GM21447 (cell line): ENCODE measurements at regions not wholly inside any gene's neighbourhood (a gene's known extent, or its start where the extent isn't known, plus 50 kb on each side); places are given as distances from the start of the nearest gene placed in this dataset.

Experiments
- ATAC-seq: cut with Tn5 transposase; IDR thresholded peaks from one replicate; pipeline ENCODE4 v1.9.1; 2021; ENCODE audit not compliant: unreplicated experiment

- no peak for ATAC-seq
Observed at GRCh38 chr2:236404346-236404745, 140.1 kb upstream of the ASB18 start.

GRCh38 chr2:236405357-236405756, 141.2 kb upstream of the ASB18 start:
- ATAC-seq = no peak

GRCh38 chr2:236408090-236408489, 143.9 kb upstream of the ASB18 start:
- ATAC-seq = no peak

- ATAC-seq = no peak
Observed at GRCh38 chr2:236408786-236409185, 144.6 kb upstream of the ASB18 start.

DNA sequence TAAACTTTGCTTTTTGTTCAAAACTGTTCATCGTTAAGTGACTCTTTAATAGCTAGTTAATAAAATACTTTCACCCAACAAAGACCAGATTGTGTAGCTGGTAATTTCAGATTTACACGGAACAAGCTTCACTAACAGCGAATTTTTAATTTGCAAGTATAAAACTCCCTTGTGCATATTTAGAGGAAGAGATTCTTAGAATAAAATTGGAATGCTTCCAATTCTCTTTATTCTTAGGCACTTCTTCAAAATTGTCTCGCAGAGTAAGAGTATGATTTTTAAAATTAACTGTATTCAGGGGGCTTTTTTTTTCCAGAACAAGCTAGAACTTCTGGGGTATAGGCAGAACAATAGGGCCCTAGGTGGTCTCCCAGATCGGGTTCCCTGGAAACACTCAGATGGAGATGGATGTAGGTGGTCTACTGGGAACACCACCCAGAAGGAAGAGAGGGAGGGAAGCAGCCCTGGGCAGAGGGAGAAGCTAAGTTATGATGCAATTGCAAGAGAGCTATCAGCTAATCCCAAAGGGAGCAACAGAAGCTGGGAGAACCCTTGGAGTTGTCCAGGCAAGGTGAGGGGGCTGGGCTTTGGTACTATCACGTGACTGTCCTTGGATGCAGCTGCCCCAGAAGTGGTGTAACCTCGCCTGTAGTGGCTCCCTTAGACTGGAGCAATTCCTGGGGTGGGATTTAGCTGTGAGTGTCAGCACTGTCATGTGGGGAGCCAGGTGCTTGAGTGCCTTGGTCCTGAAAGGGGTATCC, 151.7 kb upstream of the ASB18 start:
- no peak for ATAC-seq

DNA sequence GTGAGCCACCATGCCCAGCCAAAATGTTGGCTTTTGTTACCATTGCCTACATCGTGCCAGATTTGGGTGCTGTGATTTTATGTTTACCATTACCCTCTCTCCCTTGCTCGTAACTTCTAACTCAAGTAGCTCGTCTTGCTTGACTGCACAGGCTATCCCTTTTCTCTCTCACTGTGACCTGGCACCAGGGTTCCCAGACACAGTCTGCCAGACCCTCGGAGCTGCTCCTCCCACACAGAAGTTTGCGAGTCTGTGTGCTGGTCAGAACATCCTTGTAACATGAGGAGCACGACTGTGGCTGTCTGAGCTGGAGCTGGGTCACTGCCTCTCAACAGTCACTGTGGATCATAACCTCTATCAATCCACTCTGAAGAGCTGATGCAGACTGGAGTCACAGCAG, 152.5 kb upstream of the ACKR3 start:
- no peak for ATAC-seq

GRCh38 chr2:236430584-236430983, 139.0 kb upstream of the ACKR3 start:
- no peak for ATAC-seq

DNA sequence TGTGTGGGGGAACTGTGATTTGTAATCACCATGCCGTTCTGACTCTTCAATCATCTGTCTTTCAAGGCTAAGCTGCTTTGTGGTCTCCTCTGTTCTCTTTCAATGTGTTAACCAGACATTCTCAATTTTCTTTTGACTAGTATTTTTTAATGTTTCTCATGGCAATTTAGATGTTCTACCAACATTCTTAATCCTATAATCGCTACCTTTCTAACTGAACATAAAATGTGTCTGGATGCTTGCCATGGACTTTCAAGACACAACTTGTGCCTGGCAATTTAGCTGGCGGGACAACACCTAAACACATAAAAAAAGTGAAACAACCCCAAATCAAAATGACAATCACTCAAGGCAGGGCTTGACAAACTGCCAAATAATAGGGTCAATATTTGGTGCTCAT, 135.0 kb upstream of the ACKR3 start:
- no peak for ATAC-seq

DNA sequence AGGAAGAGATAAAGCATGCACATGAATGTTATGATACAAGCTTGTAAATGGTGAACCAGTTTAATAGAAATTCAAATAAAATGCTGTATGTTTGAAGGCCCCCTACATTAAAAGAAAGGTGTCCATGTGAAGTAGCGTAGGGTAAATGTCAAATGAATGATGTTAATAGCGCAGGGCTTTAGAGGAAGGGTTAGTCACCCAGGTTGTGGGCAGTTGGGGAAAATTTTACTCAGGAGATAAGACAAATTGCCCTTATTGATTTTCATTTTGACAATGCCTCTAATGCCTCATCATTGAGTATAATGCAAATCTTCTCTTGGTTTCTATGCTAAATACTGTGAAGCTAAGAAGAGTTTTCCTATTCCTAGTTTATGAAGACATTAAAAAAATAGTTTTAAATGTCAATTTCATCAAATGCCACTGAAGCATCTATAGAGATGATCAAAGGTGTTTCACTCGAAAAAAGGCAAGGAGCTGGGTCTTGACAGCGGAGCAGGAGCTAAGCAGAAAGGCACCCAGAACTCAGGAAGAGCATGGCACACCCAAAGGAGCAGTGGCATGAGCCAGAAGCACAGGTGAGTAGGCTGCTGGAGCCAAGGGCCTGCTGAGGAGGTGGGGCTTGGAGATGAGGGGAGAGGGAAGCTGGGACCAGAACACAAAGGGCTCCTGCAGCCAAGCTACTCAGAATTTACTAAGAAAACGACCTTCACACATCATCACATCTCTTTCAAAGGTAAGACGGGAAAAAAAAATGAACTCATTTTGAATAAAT, 129.3 kb upstream of the ACKR3 start:
- no peak for ATAC-seq

DNA sequence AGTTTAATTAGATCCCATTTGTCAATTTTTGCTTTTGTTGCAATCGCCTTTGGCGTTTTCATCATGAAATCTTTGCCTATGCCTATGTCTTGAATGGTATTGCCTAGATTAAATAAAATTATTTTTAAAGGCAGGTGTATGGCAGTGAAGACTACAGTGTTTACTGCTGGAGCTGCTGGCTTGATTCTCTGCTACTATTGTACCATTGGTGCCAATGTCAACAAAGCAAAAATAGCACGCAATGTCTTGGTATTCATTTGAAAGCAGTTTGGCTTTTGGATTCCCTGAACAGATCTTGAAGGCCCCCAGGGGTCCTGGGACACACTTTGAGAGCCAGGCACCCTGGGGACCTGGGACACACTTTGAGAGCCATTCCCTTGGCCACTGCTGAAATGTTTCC, 125.4 kb upstream of the ACKR3 start:
- ATAC-seq = no peak

DNA sequence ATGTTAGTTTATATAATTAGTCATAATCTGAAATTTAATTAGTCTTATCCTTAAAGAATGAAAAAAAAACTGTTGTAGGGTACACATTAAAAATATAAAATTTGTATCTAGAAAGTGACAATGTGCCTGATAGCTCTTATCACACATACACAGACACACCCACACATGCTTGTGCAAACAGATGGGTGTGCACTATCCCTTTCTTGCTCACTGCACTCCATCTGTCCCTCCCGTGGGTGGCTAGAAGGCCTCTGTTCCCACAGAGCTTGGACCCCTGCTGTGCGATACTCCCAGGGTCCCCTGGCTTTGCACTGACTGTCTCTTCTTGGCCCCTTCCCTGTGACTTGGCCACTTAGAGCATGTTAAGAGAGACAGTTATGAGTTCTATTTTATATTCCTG, 123.9 kb upstream of the ACKR3 start:
- no peak for ATAC-seq

DNA sequence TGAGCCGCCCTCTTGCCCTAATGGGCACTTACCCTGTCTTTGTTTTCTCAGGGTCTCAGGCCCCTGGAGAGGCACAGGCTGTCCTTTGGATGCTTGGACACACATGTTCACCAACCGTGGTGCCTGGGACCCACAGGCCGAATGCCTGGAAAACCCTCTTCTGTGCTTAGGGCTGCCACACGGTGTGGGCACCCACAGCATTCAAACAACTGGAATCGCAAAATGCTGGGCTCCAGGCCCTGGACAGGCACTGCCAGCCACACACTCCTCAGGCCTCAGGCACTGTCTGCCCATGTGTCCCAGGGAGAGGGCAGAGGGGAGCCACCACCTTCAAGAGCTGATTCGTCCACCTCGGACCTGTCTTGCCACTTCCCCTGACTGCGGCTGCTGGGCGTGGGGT, 123.1 kb upstream of the ACKR3 start:
- ATAC-seq = no peak

GRCh38 chr2:236449167-236449761, 120.4 kb upstream of the ACKR3 start:
- no peak for ATAC-seq

DNA sequence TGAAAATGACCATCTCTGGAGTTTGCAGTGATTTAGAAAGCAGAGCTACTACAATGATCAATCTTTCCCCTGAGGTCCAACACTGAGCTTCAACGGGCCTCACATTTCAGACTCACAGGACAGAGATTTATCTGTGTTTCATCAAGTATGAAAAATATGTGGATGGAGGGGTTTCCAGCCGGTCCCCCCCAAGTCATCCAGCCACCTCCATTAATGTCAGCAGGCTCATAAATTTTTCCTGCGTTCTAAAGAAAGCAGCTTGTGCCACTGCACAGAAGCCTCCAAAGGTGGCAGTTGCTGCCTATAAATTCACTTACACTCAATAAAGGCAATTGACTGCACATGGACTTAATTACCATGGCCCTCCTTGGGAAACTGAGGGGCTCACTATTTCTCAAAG, 117.4 kb upstream of the ACKR3 start:
- ATAC-seq = no peak

GRCh38 chr2:236454076-236454475, 115.5 kb upstream of the ACKR3 start:
- ATAC-seq = no peak

DNA sequence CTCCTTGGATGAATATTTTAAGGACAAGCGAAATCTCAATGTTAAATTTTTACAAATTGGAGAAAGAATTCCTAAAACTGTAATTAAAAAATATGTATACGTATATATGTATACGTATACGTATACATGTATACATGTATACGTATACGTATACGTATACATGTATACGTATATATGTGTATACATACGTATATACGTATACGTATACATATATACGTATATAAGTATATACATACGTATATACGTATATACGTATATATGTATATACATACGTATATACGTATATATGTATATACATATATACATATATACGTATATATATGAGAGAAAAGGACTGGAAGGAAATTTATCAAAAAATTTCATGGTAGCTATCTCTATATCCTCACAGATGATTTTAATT, 110.2 kb upstream of the ACKR3 start:
- no peak for ATAC-seq

DNA sequence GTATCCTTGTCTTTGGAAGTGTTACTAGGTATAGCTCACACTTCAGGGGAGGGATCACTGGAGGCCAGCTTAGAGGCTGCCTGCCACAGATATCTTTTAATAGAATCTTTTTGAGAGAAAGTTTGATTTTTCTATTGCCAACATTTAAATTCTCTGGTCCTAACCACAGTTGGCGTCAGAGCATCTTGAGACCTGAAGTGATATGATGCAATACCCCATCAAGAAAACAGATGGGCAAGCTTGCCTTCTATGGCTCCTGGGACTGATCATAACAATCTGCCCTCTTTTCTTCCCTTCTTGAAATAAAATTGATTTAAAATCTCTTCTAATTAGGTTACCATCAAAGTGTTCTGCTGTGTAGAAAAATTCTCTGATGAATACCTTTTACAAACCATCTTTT, 105.5 kb upstream of the ACKR3 start:
- no peak for ATAC-seq

- no peak for ATAC-seq
Observed at GRCh38 chr2:236472720-236473495, 96.7 kb upstream of the ACKR3 start.

DNA sequence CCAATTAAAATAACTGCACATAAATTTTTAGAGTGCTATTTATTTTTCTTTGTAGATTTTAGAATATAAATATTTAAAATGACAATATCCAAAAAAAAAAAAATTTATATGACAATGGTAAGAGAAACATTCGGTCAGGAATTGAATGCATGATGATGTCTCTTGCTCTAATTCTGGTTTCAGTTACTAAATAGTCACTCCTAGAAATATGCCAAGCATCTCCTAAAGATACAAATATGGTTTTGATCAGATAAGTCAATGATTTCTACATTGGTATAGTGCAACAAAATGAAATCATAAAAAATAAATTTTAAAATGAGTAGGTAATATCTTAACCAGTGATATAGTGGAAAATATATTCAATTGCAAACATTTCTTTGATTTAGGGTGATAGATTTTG, 95.9 kb upstream of the ACKR3 start:
- no peak for ATAC-seq

- no peak for ATAC-seq
Observed at GRCh38 chr2:236479814-236480213, 89.8 kb upstream of the ACKR3 start.

- no peak for ATAC-seq
Observed at GRCh38 chr2:236483102-236483501, 86.5 kb upstream of the ACKR3 start.
